Astrocyte (in vitro differentiated cells and primary cell): ENCODE measurements at regions not wholly inside any gene's neighbourhood (a gene's known extent, or its start where the extent isn't known, plus 50 kb on each side); places are given as distances from the start of the nearest gene placed in this dataset.

Experiments
- EZH2 ChIP-seq: IDR thresholded peaks from 2 replicates; pipeline ENCODE4 v1.6.1; 2012; ENCODE audit warnings: mild to moderate bottlenecking, low read length, inconsistent platforms; ENCODE audit not compliant: insufficient read depth
- TF ChIP-seq, protein P1 (sequence below): IDR thresholded peaks from 2 replicates; pipeline ENCODE4 v1.5.1; 2011; ENCODE audit warnings: low read depth, mild to moderate bottlenecking, inconsistent platforms, low read length, moderate library complexity; ENCODE audit not compliant: insufficient read depth

DNA sequence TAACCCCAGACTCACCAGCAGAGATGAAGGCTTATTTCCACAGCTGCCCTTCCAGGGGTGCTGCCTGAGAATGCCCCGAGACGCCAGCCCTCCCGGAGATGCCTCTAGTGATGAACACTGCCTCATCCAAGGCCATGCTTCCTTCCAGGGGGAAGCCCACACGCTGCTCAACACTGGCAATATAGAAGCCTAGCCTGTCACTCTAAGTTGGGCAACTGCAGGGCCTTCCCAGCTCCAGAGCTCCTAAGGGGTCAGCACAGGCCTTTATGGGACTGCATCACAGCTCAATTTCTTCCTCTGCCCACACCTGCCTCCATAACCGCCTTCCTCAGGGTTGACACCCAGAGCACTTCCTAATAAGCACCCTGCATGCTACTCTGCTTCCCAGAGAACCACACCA, 217.7 kb downstream of the ABHD5 start:
- no peak for TF ChIP-seq EZH2
- TF ChIP-seq, protein P1, sequence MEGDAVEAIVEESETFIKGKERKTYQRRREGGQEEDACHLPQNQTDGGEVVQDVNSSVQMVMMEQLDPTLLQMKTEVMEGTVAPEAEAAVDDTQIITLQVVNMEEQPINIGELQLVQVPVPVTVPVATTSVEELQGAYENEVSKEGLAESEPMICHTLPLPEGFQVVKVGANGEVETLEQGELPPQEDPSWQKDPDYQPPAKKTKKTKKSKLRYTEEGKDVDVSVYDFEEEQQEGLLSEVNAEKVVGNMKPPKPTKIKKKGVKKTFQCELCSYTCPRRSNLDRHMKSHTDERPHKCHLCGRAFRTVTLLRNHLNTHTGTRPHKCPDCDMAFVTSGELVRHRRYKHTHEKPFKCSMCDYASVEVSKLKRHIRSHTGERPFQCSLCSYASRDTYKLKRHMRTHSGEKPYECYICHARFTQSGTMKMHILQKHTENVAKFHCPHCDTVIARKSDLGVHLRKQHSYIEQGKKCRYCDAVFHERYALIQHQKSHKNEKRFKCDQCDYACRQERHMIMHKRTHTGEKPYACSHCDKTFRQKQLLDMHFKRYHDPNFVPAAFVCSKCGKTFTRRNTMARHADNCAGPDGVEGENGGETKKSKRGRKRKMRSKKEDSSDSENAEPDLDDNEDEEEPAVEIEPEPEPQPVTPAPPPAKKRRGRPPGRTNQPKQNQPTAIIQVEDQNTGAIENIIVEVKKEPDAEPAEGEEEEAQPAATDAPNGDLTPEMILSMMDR = no peak
